SK-N-SH (cell line): ENCODE measurements at regions not wholly inside any gene's neighbourhood (a gene's known extent, or its start where the extent isn't known, plus 50 kb on each side); places are given as distances from the start of the nearest gene placed in this dataset.

Source experiments
- CTCF ChIA-PET: fragments of 300-600, 350-600 bp; formaldehyde crosslinking; extraction: SDS; loops from one replicate; lab custom pipeline; 2021; lab: Yijun Ruan, JAX
- POLR2A ChIA-PET: fragments of 350-600 bp; sonication (Branson Sonifier 250); formaldehyde crosslinking; extraction: SDS; loops from one replicate; lab custom pipeline; 2020; ENCODE audit warnings: antibody characterized with exemption, inconsistent platforms; lab: Yijun Ruan, JAX
- DNase-seq: peaks from one replicate; pipeline ENCODE4 v3.0.0; 2012
- H2AFZ ChIP-seq: fragments of 200-600 bp; sonication (generic); 2 replicates; pipeline ENCODE4 v1.8.1; 2016; ENCODE audit warnings: antibody characterized with exemption, mild to moderate bottlenecking, low read depth
- H3F3A ChIP-seq: fragments of 200-600 bp; sonication (generic); replicated peaks from 2 replicates; pipeline ENCODE3; 2016; ENCODE audit warnings: antibody characterized with exemption, mild to moderate bottlenecking; ENCODE audit not compliant: insufficient read depth
- H3K27ac ChIP-seq, 2 experiments: fragments of 200-500 bp in 1 of 2; fragments of 200-600 bp in 1 of 2; sonication (Bioruptor generic) in 1 of 2; sonication (generic), shearing (Covaris generic) in 1 of 2; 2 replicates each; pipeline versions ENCODE4 v1.5.1 to v1.6.1; 2014 to 2016; ENCODE audit warnings: low read depth in 2 of 2, inconsistent platforms in 1 of 2, low read length in 1 of 2, mild to moderate bottlenecking in 1 of 2, mixed read lengths in 1 of 2
- H3K27me3 ChIP-seq: fragments of 200-600 bp; sonication (generic), shearing (Covaris generic); 2 replicates; pipeline ENCODE4 v1.6.1; 2016; ENCODE audit warnings: mixed run types; ENCODE audit not compliant: insufficient read depth
- H3K36me3 ChIP-seq, 2 experiments: fragments of 200-500 bp in 1 of 2; fragments of 200-600 bp in 1 of 2; sonication (Bioruptor generic) in 1 of 2; sonication (generic) in 1 of 2; replicated peaks in 1 of 2; 2 replicates each; pipeline versions ENCODE3 to v1.5.1; 2014 to 2016; ENCODE audit warnings: low read length in 1 of 2, mild to moderate bottlenecking in 1 of 2; ENCODE audit not compliant: insufficient read depth in 2 of 2, control insufficient read depth in 1 of 2
- H3K4me1 ChIP-seq, 2 experiments: fragments of 200-500 bp in 1 of 2; fragments of 200-600 bp in 1 of 2; sonication (Bioruptor generic) in 1 of 2; sonication (generic), shearing (Covaris generic) in 1 of 2; 2 replicates each; pipeline versions ENCODE4 v1.5.1 to v1.6.1; 2014 to 2016; ENCODE audit warnings: low read depth in 1 of 2, low read length in 1 of 2, mixed run types in 1 of 2; ENCODE audit not compliant: insufficient read depth in 2 of 2, control insufficient read depth in 1 of 2
- H3K4me2 ChIP-seq: fragments of 200-600 bp; sonication (generic), shearing (Covaris generic); 2 replicates; pipeline ENCODE4 v1.6.1; 2017; ENCODE audit warnings: mixed run types
- H3K4me3 ChIP-seq, 2 experiments: fragments of 200-500 bp in 1 of 2; fragments of 200-600 bp in 1 of 2; sonication (Bioruptor generic) in 1 of 2; sonication (generic), shearing (Covaris generic) in 1 of 2; 2 replicates each; pipeline versions ENCODE4 v1.5.1 to v1.8.1; 2014 to 2016; ENCODE audit warnings: low read depth in 2 of 2, inconsistent platforms in 1 of 2, low read length in 1 of 2, mild to moderate bottlenecking in 1 of 2, mixed read lengths in 1 of 2, moderate library complexity in 1 of 2
- H3K79me2 ChIP-seq: fragments of 200-600 bp; sonication (generic); 2 replicates; pipeline ENCODE4 v1.8.1; 2017; ENCODE audit warnings: mild to moderate bottlenecking; ENCODE audit not compliant: insufficient read depth
- H3K9ac ChIP-seq: fragments of 200-600 bp; sonication (generic); 2 replicates; pipeline ENCODE4 v1.6.1; 2017; ENCODE audit warnings: mixed run types
- H3K9me2 ChIP-seq: fragments of 200-600 bp; sonication (generic); 2 replicates; pipeline ENCODE4 v1.6.1; 2017; ENCODE audit warnings: mixed run types
- H3K9me3 ChIP-seq: fragments of 200-600 bp; sonication (generic); 2 replicates; pipeline ENCODE4 v1.6.1; 2017; ENCODE audit warnings: mixed run types, mild to moderate bottlenecking, moderate library complexity
- H4K20me1 ChIP-seq: fragments of 200-600 bp; sonication (generic); 2 replicates; pipeline ENCODE4 v1.6.1; 2017; ENCODE audit warnings: mild to moderate bottlenecking, mixed run types; ENCODE audit not compliant: insufficient read depth
- ELF1 ChIP-seq: IDR thresholded peaks from 2 replicates; pipeline ENCODE4 v1.4.0; 2012
- FOSL2 ChIP-seq: IDR thresholded peaks from 2 replicates; pipeline ENCODE4 v1.4.0; 2012; ENCODE audit warnings: low read depth, mild to moderate bottlenecking, moderate library complexity, borderline replicate concordance
- FOXJ3 ChIP-seq: sonication (generic); formaldehyde crosslinking; IDR thresholded peaks from 2 replicates; pipeline ENCODE4 v1.5.1; 2020; ENCODE audit warnings: mild to moderate bottlenecking, missing genetic modification reagents
- GABPA ChIP-seq: IDR thresholded peaks from 2 replicates; pipeline ENCODE4 v1.4.0; 2012; ENCODE audit warnings: low read depth, mild to moderate bottlenecking
- JUND ChIP-seq: IDR thresholded peaks from 2 replicates; pipeline ENCODE4 v1.4.0; 2012
- NRF1 ChIP-seq: IDR thresholded peaks from 2 replicates; pipeline ENCODE4 v1.6.1; 2012; ENCODE audit warnings: low read depth, mild to moderate bottlenecking, low read length
- RAD21 ChIP-seq: IDR thresholded peaks from 2 replicates; pipeline ENCODE4 v1.6.1; 2012; ENCODE audit warnings: mild to moderate bottlenecking, low read length
- RFX5 ChIP-seq: IDR thresholded peaks from 2 replicates; pipeline ENCODE4 v1.6.1; 2012; ENCODE audit warnings: mild to moderate bottlenecking, improper control_type of control experiment, low read length
- SMC3 ChIP-seq: IDR thresholded peaks from 2 replicates; pipeline ENCODE4 v1.6.1; 2012; ENCODE audit warnings: low read depth, low read length, improper control_type of control experiment
- WGBS: methylation state at CpG from one replicate; pipeline ENCODE4 v1.1.6; 2017; ENCODE audit warnings: low lambda C conversion rate; 5-methylcytosine and 5-hydroxymethylcytosine counted together
- TF ChIP-seq, protein P1 (sequence below): fragments of 200-600 bp; sonication (generic); IDR thresholded peaks from 2 replicates; pipeline ENCODE4 v1.6.1; 2017; ENCODE audit warnings: antibody characterized with exemption, mild to moderate bottlenecking, moderate library complexity

DNA sequence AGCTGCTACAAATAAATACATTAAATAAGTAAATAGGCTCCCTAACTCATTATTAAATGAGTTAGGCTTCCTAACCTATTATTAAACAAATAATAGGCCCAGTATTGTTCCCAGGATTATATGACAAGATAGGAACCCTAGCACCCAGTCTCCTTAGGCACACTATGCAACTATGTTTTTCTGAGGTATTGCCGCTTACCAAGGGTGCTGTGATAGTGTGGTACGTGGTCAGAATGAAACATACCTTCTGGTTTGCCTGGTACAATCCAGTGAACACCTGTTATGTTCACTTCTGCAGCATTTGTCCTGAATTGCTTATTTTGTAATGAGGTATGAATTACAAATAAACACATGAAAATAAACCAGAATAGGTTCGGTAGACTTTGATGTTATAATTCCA, 375.6 kb upstream of the GBE1 start:
- H3K79me2 ChIP-seq = no peaks in the 10 kb centered on the region
- H2AFZ ChIP-seq = no peak overlapping the region
- TF ChIP-seq RAD21 (no peak), RFX5 (no peak), ELF1 (no peak), NRF1 (no peak), FOXJ3 (CRISPR knock-in tag) (no peak), GABPA (no peak), FOSL2 (no peak)
- no peak overlapping the region for H3K4me3 ChIP-seq
- H3K27ac ChIP-seq = no peak overlapping the region
- no peaks in the 10 kb centered on the region for H3K9me2 ChIP-seq
- WGBS = 54% methylated on average over 3 of the region's 3 CpGs
- no peaks in the 10 kb centered on the region for H4K20me1 ChIP-seq
- CTCF ChIA-PET = interaction anchor here (0.7 kb wide), 1 partner anchor 13 kb away, joined by 3 read pairs; no protein-coding TSS in a partner anchor
- H3F3A ChIP-seq = no peaks in the 10 kb centered on the region
- no peaks in the 10 kb centered on the region for H3K4me1 ChIP-seq
- POLR2A ChIA-PET = interaction anchor here (0.7 kb wide), 1 partner anchor 150 kb away, joined by 4 read pairs; no protein-coding TSS in a partner anchor
- no peak overlapping the region for H3K9ac ChIP-seq
- no peaks in the 10 kb centered on the region for H3K9me3 ChIP-seq
- H3K27me3 ChIP-seq = no peaks in the 10 kb centered on the region
- DNase-seq = no peak
- H3K4me2 ChIP-seq = no peak overlapping the region
- H3K36me3 ChIP-seq = no peaks in the 10 kb centered on the region

DNA sequence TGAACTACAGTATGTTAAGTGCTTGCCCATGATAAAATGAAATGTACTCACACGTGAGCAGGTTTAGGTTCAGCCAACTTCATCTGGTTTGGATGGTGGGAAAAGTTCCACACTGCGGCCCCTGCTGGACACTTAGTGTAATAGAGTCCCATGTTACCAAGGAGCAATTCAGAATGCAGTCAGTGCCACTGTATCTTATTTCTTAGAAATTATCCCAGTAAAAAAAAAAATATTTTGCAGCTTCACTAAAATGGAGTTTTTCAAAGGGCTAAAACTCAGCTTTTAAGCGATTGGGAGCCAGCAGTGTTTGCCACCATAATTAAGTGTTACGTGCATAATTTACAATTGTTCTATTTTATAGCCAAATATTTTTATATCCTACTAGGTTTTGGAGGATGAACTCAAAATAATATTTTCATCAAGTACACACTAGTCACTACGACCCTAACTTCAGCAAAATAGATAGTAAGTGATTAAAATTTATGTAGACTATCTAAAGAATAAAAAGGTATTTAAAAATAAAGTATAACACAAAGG, 371.7 kb upstream of the GBE1 start:
- H3K27ac ChIP-seq = no peak overlapping the region
- TF ChIP-seq SMC3 = peak; percentile 88
- TF ChIP-seq JUND = no peak
- peak; percentile 74 for TF ChIP-seq RAD21
- TF ChIP-seq, protein P1, sequence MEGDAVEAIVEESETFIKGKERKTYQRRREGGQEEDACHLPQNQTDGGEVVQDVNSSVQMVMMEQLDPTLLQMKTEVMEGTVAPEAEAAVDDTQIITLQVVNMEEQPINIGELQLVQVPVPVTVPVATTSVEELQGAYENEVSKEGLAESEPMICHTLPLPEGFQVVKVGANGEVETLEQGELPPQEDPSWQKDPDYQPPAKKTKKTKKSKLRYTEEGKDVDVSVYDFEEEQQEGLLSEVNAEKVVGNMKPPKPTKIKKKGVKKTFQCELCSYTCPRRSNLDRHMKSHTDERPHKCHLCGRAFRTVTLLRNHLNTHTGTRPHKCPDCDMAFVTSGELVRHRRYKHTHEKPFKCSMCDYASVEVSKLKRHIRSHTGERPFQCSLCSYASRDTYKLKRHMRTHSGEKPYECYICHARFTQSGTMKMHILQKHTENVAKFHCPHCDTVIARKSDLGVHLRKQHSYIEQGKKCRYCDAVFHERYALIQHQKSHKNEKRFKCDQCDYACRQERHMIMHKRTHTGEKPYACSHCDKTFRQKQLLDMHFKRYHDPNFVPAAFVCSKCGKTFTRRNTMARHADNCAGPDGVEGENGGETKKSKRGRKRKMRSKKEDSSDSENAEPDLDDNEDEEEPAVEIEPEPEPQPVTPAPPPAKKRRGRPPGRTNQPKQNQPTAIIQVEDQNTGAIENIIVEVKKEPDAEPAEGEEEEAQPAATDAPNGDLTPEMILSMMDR = peak; percentile 89
- no peak overlapping the region; a peak in 1 of 4 replicates for H3K4me3 ChIP-seq
- H4K20me1 ChIP-seq = no peaks in the 10 kb centered on the region
- ChIA-PET POLR2A (no interaction called here), CTCF (interaction anchor here (0.6 to 3.7 kb wide), 31 partner anchors 10 to 714 kb away, joined by 3 to 30 read pairs (median 4); no protein-coding TSS in a partner anchor)
- no peak overlapping the region for H3K9ac ChIP-seq
- H3F3A ChIP-seq = no peaks in the 10 kb centered on the region
- no peaks in the 10 kb centered on the region for H3K9me3 ChIP-seq
- no peaks in the 10 kb centered on the region for H3K4me1 ChIP-seq
- no peaks in the 10 kb centered on the region for H3K79me2 ChIP-seq
- no peaks in the 10 kb centered on the region for H3K36me3 ChIP-seq
- H3K9me2 ChIP-seq = no peaks in the 10 kb centered on the region
- H2AFZ ChIP-seq = no peak overlapping the region
- DNase-seq = peak; percentile 50
- no peaks in the 10 kb centered on the region for H3K27me3 ChIP-seq
- 25% methylated on average over 5 of the region's 5 CpGs for WGBS
- H3K4me2 ChIP-seq = no peak overlapping the region
